HG03045 (cell line): ENCODE measurements at regions not wholly inside any gene's neighbourhood (a gene's known extent, or its start where the extent isn't known, plus 50 kb on each side); places are given as distances from the start of the nearest gene placed in this dataset.

Experiments
- ATAC-seq: cut with Tn5 transposase; IDR thresholded peaks from one replicate; pipeline ENCODE4 v1.9.1; 2021; ENCODE audit warnings: mild to moderate bottlenecking, moderate library complexity; ENCODE audit not compliant: unreplicated experiment

DNA sequence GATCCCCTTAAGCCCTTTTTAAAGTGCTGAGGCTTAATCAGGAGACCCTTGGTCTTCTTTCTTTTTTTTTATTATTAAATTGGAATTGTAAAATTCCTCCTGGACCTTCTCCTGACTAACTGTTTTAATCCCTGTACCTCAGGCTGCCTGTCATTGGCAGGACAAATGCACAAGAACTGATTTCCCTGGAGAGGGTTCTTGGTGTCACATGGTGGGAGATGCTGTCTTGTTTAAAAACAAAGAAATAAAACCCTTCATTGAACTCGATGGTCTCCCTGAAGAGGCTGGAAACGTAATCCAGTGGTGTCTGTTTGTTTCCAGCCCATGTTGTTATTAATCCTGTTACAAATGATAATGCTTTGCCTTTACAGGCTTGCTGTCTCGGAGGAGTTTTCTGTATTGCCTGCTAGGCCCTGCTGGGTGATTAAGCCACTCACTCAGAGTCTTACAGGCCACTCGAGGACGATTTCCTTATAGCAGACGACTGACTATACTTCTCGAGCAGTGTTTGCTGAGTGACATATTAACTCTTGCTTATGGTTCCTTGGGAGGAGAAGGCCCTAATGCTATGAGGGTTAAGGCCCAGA lies 100.5 kb upstream of the MGAT5 start:
- ATAC-seq = no peak

DNA sequence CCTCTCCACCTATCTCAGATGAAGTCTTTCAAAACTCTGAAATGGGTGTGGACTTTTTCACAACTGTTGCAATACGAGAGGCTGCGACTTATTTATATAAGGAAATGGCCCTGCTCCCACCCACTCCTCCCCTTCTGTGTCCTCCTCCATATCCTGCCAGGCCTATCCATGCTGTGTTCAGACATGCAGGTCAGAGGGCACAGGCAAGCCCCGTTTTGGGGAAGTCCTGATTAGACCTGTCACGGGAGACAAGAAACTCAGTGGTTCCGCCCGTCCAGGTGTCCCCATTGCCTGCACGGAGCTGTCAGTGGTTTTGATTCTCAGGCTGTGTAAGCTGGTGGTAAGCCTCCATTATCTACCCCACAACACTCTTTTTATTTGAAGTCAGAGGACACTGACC lies 99.6 kb upstream of the MGAT5 start:
- ATAC-seq = peak; percentile 70

DNA sequence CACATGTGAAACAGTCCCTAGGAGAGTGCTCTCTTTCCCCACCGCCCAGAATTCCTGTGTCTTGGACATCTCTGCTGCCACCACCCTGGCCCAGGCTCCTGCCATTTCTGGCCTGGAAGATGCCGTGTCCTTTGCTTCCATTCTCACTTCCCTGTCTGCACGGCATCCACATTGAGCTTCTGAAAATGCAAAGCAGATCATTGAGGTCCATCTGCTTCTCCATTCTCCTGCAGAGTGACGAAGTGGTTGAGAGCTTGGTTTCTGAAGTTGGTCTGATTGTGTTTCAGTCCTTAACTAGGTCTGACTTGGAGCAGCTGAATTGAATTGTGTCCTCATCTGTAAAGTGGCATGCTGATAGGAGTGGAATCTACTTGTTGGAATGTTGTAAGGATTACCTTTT lies 98.7 kb upstream of the MGAT5 start:
- ATAC-seq = peak; percentile 83

DNA sequence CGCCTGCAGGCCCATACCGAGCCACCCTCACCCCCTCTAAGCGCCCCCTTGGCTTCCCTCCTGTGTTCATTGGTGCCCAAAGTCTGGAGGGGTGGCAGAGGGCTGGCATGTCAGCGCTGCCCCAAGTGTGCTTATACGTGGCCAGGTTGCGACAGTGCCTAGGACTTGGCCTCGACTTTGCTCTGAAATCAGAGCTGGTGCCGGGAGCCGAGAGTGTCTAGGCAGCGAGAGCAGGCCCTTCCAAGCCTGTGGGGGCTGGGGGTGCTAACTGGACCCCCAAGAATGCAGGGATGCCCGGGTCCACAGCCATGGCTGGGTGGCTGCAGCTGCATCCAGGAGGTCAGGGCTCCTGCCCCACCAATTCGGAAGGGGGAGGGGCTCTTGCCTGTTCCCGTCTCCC lies 95.6 kb upstream of the MGAT5 start:
- ATAC-seq = no peak

DNA sequence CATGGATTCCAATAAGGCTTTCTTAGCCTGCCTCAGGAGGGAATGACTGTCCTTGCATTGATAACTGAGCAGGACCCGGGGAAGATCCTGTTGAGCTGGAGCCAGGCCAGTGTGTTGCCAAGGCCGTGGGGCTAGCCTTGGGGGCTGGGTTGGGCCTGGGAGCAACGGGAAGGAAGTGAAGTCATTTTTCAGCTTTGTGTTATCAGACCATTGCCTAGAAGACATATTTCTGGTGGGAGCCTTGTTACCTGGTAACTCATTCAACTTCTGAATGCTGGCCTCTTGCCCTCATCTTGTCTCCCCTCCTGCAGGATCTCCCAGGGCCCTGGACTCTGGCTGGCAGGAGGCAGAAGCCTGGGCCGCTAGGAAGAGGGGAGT lies 92.7 kb upstream of the MGAT5 start:
- no peak for ATAC-seq

DNA sequence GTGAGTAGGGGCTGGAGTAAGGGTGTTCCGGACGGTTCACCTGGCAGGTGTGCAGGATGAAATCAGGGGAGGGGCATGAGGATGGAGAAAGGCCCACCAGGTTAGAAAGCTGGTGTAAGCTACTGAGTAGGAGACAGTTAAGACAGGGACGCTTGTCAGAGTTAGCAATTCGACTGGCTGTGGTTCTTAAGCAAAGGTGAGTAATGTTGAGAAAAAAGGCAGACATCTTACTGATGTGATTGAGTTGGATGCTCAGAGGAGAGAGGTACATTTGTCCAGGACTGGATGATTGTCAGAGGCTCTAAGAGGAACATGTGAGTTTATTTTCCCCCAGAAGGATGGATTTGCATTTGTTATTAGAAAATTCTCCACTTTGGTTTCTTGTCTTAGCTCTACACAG lies 90.5 kb upstream of the MGAT5 start:
- ATAC-seq = no peak

DNA sequence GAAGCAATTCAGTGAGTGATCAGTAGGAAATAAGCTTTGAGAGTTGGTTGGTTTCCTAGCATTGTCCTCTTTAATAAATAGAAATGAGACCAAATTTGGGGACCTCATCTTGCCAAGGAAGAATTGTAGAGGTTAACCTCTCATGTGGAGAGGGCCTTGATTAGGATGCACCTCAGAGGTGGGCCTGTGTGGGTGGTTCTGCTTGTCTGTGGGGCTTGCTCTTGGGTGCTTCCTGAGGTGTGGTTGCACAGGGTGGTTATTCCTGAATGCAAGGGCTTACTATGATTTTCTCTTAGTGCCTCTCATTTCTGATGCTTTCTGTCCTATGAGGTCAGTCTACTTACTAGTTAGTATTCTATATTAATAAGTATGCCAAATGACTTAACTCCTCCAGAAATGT lies 89.6 kb upstream of the MGAT5 start:
- no peak for ATAC-seq

DNA sequence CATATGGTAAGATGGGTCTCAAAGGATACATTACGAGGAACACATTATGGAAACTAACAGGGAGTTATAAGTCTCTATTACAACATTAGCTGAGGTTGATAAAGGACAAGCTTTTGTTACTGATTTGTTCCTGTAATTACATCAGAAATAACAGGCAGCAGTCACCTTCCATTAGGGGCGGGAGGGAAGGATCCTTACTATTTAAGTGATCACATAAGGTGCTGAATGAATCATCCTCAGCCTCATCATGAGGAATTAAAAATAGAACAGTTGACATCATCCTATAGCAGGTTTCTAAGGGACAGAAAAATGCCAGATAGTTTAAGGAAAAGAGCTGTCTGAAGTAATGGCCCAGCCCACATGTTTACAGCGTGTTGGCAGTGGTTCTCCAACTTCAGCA lies 86.9 kb upstream of the MGAT5 start:
- no peak for ATAC-seq

DNA sequence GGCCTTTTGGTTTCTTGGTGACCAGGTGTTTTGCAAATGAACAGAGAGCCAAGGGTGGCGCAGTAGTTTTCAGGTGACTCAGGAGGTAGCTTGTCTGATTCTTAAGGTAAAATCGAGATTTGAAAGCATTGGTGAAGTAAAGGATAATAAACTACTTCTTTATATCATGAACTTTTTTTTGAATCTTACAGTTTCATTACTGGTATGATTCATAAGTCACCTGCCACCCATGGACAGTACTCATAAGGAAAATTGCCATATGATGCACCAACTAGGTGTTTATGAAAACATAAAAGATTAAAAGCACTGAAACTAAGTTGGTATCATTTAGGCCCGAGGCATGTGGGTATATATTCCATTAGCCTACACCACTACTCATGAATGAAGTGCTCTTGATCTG lies 84.1 kb upstream of the MGAT5 start:
- no peak for ATAC-seq

DNA sequence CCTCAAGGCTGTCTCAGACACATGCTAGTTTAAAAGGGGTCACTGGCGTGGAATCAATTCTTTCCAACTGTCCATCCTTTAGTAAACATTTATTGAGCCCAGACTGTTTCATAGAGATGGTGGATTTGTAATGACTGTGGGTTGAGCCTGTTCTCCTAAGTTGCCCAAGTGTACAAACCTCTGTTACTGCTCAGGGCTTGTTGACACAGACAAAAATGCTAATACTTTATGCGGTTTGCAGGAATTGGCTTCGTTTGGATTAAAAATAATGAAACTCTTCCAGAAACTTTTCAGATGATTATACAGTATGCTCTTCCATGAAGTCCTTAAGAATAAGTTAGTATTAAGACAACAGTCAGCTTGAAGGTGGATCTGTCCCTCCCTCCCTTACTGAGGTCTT lies 83.6 kb upstream of the MGAT5 start:
- no peak for ATAC-seq

DNA sequence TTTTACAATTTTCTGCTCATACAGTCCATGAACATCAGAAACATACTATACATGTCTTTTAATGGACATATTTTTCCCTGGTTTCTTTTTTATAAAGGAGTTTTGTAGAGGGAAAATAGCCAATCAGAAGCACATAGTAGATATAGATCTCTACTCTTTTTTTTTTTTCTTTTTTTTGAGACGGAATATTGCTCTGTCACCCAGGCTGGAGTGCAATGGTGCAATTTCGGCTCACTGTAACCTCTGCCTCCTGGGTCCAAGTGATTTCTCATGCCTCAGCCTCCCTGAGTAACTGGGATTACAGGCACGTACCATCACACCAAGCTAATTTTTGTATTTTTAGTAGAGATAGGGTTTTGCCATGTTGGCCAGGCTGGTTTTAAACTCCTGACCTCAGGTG lies 83.2 kb upstream of the MGAT5 start:
- no peak for ATAC-seq

DNA sequence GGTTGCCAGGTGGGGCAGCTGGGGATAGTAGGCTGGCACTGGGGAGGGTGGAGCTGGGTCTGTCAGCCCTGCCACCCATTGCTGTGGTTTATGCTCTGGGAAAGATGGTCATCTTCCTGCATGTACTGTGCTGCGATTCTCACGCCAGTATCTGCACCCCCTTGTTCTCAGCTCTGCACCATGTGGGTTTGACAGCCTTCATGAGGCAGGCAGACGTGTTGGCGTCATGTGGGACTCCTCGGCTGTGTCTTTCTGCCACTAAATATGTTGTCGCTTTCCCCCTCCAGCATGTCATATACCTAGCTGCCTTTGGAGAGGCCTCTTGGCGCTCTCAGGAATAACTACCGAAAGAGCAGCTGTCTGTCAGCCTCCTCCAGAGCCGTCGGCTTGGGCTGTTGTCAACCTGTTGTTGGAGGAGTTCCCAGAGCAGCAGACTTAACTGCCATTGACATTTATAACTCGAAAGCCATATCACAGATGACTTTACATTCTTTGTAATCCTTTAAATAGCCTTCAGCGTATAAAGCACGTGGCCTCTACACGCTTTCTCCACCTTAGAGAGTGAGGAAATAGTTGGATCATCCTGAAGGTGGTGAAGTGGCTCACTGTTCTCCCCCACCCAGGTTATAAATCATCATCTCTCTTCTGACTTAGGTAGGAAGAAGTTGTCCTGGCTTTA lies 80.4 kb upstream of the MGAT5 start:
- ATAC-seq = no peak

DNA sequence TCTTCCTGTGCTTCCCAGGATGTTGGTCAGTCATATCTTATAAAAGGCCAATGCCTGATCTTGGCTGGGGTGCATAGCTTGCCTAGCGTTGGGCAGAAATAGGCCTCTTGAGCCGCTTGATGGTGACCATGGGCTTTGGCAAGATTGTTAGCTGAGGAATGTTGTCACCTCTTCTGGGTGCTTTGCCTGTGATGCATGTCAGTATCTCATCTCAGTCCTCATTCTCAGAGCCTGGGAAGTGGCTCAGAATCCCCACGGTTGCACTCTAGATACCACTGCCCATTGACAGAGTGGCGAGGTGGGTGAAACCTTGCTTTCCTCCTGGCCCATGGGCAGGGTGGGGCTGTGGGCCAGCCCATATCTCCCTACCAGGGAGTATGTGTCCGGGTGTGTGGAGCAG lies 79.2 kb upstream of the MGAT5 start:
- ATAC-seq = no peak

DNA sequence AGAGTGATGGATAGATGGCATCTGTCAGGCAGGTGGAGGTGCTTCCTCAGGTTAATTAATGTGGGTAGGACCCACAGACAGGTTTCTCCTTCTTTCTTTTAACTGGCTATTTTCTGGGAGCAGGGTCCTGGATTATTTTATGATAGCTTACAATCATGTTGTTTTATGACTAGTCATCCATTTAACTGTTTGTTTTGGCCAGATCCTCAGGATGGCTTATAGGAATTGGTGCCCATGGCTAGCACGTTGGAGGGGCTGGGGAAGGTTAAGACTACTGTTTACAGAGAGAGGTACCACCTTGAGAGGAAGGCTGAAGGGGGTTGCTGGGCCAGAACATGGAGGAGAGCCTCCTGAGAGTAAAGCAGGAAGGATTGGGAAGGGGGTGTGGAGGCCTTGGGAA lies 78.0 kb upstream of the MGAT5 start:
- ATAC-seq = no peak

DNA sequence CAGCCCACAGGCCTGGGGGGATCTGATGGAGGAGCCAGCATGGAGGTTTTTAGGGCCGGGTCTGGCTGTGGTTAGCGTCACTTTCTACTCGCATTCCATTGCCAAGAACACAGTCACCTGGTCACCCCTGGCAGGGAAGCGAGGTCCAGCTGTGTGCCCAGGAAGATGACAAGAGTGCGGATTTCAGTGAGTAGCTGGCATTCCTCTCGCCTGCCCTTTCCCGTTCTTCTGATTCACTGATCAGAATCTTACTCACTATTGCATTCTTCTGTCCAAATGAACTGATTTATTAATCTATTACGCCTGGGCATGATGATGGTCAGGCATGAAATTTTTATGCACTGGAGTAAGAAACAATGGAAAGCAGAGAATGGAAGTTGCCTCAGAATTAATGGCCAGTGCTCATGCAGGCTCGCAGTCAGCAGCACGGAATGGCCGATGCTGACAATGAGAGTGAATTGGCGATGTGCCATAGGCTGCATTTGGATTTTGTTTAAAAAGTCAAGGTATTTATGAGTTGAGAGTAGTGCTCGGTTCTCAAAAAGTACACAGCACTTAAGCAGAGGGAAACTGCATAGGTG lies 76.4 kb upstream of the MGAT5 start:
- ATAC-seq = no peak

DNA sequence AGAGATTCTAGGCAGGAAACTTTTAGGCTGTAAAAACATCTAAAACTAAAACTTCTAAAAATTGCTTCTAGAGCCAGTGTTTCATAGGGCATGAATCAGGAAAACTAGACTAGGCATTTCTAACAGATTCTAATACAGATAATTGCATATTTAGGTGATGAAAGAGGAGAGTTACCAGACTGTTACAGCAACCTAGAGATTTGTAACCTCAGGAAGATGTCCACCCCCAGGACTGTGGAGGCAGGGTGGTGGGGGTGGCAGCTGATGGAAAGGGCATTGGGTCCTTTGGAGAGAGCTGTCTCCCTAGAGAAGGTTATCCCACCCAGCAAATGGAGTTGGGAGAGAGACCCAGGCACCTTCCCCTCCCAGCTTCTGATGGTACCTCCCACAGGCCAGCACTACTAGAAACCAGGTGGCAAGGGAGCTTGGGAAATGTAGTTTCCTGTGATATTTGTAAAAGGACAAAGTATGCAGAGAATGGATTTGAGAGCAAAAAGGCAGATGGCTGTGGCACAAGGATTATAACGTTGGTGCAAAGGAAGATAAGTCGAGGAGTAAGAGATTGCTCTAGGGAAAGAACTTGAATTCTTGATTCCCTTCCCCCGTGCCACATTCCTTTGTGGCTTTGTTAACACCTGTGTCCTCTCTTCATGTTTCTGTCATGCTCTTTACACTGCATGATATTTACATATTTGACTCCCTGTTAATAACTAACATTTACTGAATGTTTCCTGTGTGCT lies 75.6 kb upstream of the MGAT5 start:
- no peak for ATAC-seq

DNA sequence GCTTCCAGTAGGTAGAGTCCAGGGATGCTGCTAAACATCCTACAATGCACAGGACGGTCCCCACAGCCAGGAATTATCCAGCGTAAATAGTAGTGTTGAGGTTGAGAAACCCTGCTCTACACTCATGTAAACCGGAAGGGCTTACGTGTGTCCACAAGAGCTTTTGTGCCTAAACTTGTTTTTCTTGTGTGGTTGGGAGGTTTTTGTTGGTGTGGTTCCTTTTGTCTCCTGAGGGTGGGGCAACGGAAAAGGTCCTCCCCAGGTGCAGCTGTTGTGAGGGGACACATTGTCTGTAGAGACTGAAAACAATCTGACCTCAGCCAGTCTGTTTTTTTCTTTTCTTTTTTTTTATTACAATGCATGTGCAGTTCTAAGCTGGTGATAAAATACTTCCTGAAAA lies 72.7 kb upstream of the MGAT5 start:
- peak; percentile 49 for ATAC-seq

DNA sequence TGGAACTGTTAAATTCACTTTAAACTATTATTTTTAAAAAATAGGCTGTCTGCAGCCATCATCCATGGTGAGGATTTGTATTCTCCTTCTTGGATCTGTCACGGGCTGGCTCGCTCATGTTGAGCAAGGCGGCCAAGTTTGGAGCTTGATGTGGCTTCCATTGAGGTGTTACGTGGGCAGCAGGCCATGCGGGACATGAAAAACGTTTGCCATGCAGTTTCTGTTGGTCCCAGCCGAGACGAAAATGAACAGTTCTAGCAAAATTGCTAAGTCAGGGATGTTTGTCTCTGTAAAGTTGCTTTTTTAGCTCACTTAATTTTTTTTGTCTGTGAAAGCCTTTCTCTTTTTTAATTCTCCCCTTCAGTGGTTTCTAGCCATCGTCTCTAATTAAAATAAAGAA lies 70.2 kb upstream of the MGAT5 start:
- no peak for ATAC-seq

DNA sequence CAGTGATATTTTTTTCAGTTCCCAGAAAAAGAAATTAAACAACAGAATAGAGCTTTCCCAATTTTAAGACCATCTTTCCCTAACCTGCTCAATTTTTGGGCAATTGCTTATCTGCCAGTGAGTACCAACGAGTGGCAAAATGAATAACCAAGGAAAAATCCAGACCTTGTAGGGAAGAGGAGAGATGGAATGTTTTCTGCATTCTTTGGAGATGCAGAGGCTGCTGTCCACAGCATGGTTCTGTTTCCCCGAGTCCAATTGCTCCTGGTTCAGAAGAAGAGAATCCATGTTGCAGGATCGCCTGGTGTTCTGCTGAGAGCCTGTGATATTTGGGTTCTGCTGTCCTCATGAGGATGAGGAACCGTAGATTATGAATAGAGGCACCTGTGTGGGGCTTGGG lies 68.2 kb upstream of the MGAT5 start:
- ATAC-seq = no peak

DNA sequence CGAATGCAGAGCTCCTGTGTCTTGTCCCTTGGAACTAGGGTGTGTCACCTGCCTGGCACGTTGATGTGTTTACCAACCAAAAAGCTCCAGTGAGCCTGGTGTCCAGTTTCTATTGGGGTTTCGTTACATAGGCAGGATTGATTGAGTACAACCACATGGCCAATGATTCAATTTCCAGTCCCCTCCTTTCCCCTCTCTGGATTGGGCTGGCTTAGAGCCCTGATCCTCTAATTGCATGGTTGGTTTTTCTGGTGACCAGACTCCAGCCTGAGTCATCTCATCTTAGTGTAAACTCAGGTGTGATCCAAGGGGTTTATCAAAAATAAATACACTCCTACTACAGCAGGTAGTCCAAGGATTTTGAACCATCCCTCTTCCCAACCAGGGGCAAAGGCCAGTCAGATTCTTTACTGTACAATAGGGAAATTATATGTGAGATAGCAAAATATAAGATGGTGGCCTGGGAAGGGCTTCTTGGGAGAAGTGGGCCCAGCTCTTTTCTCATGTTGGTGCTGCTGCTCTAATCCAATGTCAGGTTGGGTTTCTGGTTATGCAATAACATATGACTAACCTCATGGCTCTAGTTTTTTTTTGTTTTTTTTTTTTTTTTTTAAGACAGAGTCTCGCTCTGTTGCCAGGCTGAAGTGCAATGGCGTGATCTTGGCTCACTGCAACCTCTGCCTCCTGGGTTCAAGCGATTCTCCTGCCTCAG lies 64.7 kb upstream of the MGAT5 start:
- ATAC-seq = no peak

DNA sequence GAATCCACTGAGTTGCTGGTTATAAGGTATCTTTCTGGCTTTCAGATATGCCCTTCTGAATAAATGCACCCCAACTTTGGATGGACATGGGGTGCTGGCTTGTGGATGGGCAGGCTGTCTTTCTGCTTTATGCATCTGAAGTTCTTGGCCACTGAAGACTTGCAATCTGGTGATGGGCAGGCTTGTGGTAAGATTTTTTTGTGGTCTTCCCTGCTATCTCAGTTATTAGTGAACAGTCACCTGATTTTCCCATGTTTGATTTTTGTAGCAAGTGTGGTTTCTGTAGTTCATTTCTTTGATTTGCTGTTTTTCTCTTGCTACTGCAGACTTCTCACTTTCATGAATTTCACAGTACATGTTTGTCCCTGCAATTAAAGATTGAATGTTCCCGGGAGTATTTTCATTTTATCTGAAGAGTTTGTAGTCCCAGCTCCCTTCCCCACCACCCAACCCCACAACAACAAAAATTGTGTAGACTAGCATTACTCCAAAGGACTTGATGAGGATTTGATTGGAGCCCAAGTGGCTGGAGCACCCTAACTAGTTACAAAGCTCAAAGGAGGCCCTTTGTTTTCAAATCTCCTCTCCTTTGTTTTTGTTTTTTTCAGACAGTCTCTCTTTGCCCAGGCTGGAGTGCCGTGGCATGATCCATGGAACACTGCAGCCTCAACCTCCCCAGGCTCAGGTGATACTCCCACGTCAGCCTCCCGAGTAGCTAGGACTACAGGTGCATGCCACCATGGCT lies 63.6 kb upstream of the MGAT5 start:
- no peak for ATAC-seq
